ENCODE measurements at regions not wholly inside any gene's neighbourhood (a gene's known extent, or its start where the extent isn't known, plus 50 kb on each side); places are given as distances from the start of the nearest gene placed in this dataset.
A peak's percentile ranks its signal among the peaks of the same experiment; 100 is the strongest.

- no peak for TF ChIP-seq CTCF (IDR thresholded peaks at IDR 0.05; ENCODE audit: insufficient read depth, low read depth, low read length)
- DNase-seq (ENCODE audit: low read depth): peak; percentile 34
- H3K4me3 ChIP-seq (ENCODE audit: low read depth, low read length): no peak overlapping the region
These were observed 220.9 kb upstream of the CDIN1 start for GRCh38 chr15:36358523-36358922.

- no peak for TF ChIP-seq CTCF (IDR thresholded peaks at IDR 0.05; ENCODE audit: insufficient read depth, low read depth, low read length)
These were observed 220.1 kb upstream of the CDIN1 start for GRCh38 chr15:36359286-36359685.

GRCh38 chr15:36361351-36361870, 218.0 kb upstream of the CDIN1 start:
- peak; percentile 30 for DNase-seq (ENCODE audit: low read depth)
- no peak overlapping the region for H3K4me3 ChIP-seq (ENCODE audit: low read depth, low read length)
- no peak for TF ChIP-seq CTCF (IDR thresholded peaks at IDR 0.05; ENCODE audit: insufficient read depth, low read depth, low read length)

More at GRCh38 chr15:36359286-36359685, 220.1 kb upstream of the CDIN1 start:
- no peak for DNase-seq (ENCODE audit: low read depth)
- H3K4me3 ChIP-seq (ENCODE audit: low read depth, low read length): no peak overlapping the region

- H3K4me3 ChIP-seq (ENCODE audit: low read depth, low read length): no peak overlapping the region
- no peak for TF ChIP-seq CTCF (IDR thresholded peaks at IDR 0.05; ENCODE audit: insufficient read depth, low read depth, low read length)
- peak; percentile 51 for DNase-seq (ENCODE audit: low read depth)
These were observed 216.9 kb upstream of the CDIN1 start for GRCh38 chr15:36362509-36362915.

- TF ChIP-seq CTCF (IDR thresholded peaks at IDR 0.05; ENCODE audit: insufficient read depth, low read depth, low read length): no peak
- peak; percentile 41 for DNase-seq (ENCODE audit: low read depth)
- H3K4me3 ChIP-seq (ENCODE audit: low read depth, low read length): no peak overlapping the region
These were observed 216.1 kb upstream of the CDIN1 start for GRCh38 chr15:36363335-36363734.

- no peak for DNase-seq (ENCODE audit: low read depth)
- no peak overlapping the region for H3K4me3 ChIP-seq (ENCODE audit: low read depth, low read length)
- no peak for TF ChIP-seq CTCF (IDR thresholded peaks at IDR 0.05; ENCODE audit: insufficient read depth, low read depth, low read length)
These were observed 215.0 kb upstream of the CDIN1 start for GRCh38 chr15:36364377-36364776.

- TF ChIP-seq CTCF (IDR thresholded peaks at IDR 0.05; ENCODE audit: insufficient read depth, low read depth, low read length): no peak
- DNase-seq (ENCODE audit: low read depth): peak; percentile 28
- no peak overlapping the region for H3K4me3 ChIP-seq (ENCODE audit: low read depth, low read length)
These were observed 213.5 kb upstream of the CDIN1 start for GRCh38 chr15:36365963-36366362.

All from fibroblast of villous mesenchyme (primary cell).